ENCODE measurements at regions not wholly inside any gene's neighbourhood (a gene's known extent, or its start where the extent isn't known, plus 50 kb on each side); places are given as distances from the start of the nearest gene placed in this dataset.

DNA sequence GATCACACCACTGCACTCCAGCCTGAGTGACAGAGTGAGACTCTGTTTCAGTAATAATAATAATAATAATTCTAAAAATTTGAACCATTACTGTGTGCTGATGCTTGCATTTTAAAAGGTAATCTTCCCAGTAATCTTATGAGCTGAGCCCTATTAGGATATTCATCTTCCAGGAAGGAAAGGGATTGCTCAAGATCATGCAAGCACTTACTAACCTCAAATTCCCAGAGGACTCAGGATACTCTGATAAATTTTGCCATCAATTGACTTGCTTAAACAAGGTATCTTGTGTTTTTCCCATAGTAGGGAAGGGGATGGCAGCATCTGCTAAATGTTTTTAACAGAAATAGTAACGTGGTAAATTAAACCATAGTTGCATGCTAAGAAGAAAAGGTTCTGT lies 176.4 kb upstream of the MRPS30 start:
- TF ChIP-seq POLR2AphosphoS5 (IDR thresholded peaks at IDR 0.05; ENCODE audit: low read depth, low read length), result no peak
- TF ChIP-seq ZFAT (CRISPR knock-in tag; conservative IDR thresholded peaks at IDR 0.05), result no peak
- no peak for TF ChIP-seq ZFP90 (CRISPR knock-in tag; IDR thresholded peaks at IDR 0.05; ENCODE audit: borderline replicate concordance)
- TF ChIP-seq, protein P1, sequence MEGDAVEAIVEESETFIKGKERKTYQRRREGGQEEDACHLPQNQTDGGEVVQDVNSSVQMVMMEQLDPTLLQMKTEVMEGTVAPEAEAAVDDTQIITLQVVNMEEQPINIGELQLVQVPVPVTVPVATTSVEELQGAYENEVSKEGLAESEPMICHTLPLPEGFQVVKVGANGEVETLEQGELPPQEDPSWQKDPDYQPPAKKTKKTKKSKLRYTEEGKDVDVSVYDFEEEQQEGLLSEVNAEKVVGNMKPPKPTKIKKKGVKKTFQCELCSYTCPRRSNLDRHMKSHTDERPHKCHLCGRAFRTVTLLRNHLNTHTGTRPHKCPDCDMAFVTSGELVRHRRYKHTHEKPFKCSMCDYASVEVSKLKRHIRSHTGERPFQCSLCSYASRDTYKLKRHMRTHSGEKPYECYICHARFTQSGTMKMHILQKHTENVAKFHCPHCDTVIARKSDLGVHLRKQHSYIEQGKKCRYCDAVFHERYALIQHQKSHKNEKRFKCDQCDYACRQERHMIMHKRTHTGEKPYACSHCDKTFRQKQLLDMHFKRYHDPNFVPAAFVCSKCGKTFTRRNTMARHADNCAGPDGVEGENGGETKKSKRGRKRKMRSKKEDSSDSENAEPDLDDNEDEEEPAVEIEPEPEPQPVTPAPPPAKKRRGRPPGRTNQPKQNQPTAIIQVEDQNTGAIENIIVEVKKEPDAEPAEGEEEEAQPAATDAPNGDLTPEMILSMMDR (CRISPR knock-in tag; IDR thresholded peaks at IDR 0.05), result no peak
- TF ChIP-seq SMC3 (IDR thresholded peaks at IDR 0.05; ENCODE audit: low read length), result no peak

Measured in HepG2 (cell line).